ENCODE measurements at regions not wholly inside any gene's neighbourhood (a gene's known extent, or its start where the extent isn't known, plus 50 kb on each side); places are given as distances from the start of the nearest gene placed in this dataset.

GRCh38 chr3:124345845-124346244 lies 353.9 kb upstream of the ROPN1 start:
- peaks cover 0 to 3% (median 0%) of the 10 kb centered on the region in 7 donors for H3K9me3 Mint-ChIP-seq
- Histone ChIP-seq H3K36me3 (replicated peaks in 1 of 2; ENCODE audit: control insufficient read depth in 1 of 2, insufficient read depth in 2 of 2, low read length in 2 of 2) (no peaks in the 10 kb centered on the region), H3K27ac (ENCODE audit: low read depth in 1 of 2, low read length in 2 of 2) (no peak overlapping the region), H3K4me3 (replicated peaks in 1 of 3; ENCODE audit: low read depth in 2 of 3, low read length in 3 of 3) (no peak overlapping the region), H3K9me3 (replicated peaks in 1 of 2; ENCODE audit: control insufficient read depth in 1 of 2, insufficient read depth in 1 of 2, low read length in 2 of 2) (no peaks in the 10 kb centered on the region), H3K9ac (ENCODE audit: insufficient read depth, low read length, poor library complexity, severe bottlenecking) (no peak overlapping the region), H2AFZ (ENCODE audit: insufficient read depth, low read depth, low read length, poor library complexity, severe bottlenecking) (no peak overlapping the region), H3K79me2 (ENCODE audit: insufficient read depth, low read length) (no peaks in the 10 kb centered on the region), H3K4me2 (replicated peaks; ENCODE audit: extremely low read depth, low read length, poor library complexity, severe bottlenecking) (no peak overlapping the region), H3K27me3 (ENCODE audit: control insufficient read depth in 2 of 2, insufficient read depth in 2 of 2, low read length in 2 of 2) (no peaks in the 10 kb centered on the region), H3K4me1 (ENCODE audit: control insufficient read depth in 1 of 2, insufficient read depth in 2 of 2, low read length in 2 of 2) (no peaks in the 10 kb centered on the region), H4K20me1 (ENCODE audit: insufficient read depth, low read length) (no peaks in the 10 kb centered on the region)
- no peak overlapping the region for H3K27ac Mint-ChIP-seq
- WGBS (ENCODE audit: insufficient coverage), result no CpG with 5 or more reads among the region's 2 CpGs
- no peak overlapping the region for H3K4me3 Mint-ChIP-seq
- intact Hi-C loops (cut with micrococcal nuclease), result no loop called here
- TF ChIP-seq, protein P1, sequence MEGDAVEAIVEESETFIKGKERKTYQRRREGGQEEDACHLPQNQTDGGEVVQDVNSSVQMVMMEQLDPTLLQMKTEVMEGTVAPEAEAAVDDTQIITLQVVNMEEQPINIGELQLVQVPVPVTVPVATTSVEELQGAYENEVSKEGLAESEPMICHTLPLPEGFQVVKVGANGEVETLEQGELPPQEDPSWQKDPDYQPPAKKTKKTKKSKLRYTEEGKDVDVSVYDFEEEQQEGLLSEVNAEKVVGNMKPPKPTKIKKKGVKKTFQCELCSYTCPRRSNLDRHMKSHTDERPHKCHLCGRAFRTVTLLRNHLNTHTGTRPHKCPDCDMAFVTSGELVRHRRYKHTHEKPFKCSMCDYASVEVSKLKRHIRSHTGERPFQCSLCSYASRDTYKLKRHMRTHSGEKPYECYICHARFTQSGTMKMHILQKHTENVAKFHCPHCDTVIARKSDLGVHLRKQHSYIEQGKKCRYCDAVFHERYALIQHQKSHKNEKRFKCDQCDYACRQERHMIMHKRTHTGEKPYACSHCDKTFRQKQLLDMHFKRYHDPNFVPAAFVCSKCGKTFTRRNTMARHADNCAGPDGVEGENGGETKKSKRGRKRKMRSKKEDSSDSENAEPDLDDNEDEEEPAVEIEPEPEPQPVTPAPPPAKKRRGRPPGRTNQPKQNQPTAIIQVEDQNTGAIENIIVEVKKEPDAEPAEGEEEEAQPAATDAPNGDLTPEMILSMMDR (IDR thresholded peaks at IDR 0.05), result no peak
- peaks cover 0 to 4% (median 3%) of the 10 kb centered on the region in 3 donors for H3K27me3 Mint-ChIP-seq (ENCODE audit: low read depth in 3 of 3)
- no peak for DNase-seq
- no peaks in the 10 kb centered on the region for H3K4me1 Mint-ChIP-seq
- H3K36me3 Mint-ChIP-seq, result no peaks in the 10 kb centered on the region

DNA sequence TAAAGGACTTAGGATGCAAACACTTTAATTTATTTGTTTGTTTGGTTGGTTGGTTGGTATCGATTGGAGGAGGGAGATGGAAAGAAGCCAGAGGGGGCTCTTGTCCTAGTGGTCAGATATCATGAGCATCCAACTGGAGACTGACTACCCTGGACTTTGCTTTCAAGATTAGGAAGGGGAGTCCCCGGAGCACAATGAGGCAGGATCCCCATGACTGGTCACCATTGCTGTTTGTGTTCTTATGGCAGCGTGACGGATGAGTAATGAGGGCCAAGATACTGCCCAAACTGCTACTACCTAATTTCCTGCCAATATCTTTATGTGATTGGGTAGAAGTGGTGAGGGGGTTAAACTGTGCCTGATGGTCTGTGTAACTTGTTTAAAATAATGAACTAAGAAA lies 354.6 kb upstream of the ROPN1 start:
- Histone ChIP-seq H3K27ac (ENCODE audit: low read depth in 1 of 2, low read length in 2 of 2) (no peak overlapping the region), H3K9me3 (replicated peaks in 1 of 2; ENCODE audit: control insufficient read depth in 1 of 2, insufficient read depth in 1 of 2, low read length in 2 of 2) (no peaks in the 10 kb centered on the region), H3K4me3 (replicated peaks in 1 of 3; ENCODE audit: low read depth in 2 of 3, low read length in 3 of 3) (no peak overlapping the region), H2AFZ (ENCODE audit: insufficient read depth, low read depth, low read length, poor library complexity, severe bottlenecking) (no peak overlapping the region), H3K4me1 (ENCODE audit: control insufficient read depth in 1 of 2, insufficient read depth in 2 of 2, low read length in 2 of 2) (no peaks in the 10 kb centered on the region), H3K9ac (ENCODE audit: insufficient read depth, low read length, poor library complexity, severe bottlenecking) (no peak overlapping the region), H4K20me1 (ENCODE audit: insufficient read depth, low read length) (no peaks in the 10 kb centered on the region), H3K79me2 (ENCODE audit: insufficient read depth, low read length) (no peaks in the 10 kb centered on the region), H3K36me3 (replicated peaks in 1 of 2; ENCODE audit: control insufficient read depth in 1 of 2, insufficient read depth in 2 of 2, low read length in 2 of 2) (no peaks in the 10 kb centered on the region), H3K27me3 (ENCODE audit: control insufficient read depth in 2 of 2, insufficient read depth in 2 of 2, low read length in 2 of 2) (no peaks in the 10 kb centered on the region), H3K4me2 (replicated peaks; ENCODE audit: extremely low read depth, low read length, poor library complexity, severe bottlenecking) (no peak overlapping the region)
- Mint-ChIP-seq H3K27me3 (ENCODE audit: low read depth in 3 of 3) (peaks cover 0 to 6% (median 0%) of the 10 kb centered on the region in 3 donors), H3K4me3 (no peak overlapping the region), H3K27ac (no peak overlapping the region), H3K36me3 (no peaks in the 10 kb centered on the region), H3K9me3 (peaks cover 0 to 3% (median 0%) of the 10 kb centered on the region in 7 donors), H3K4me1 (no peaks in the 10 kb centered on the region)
- DNase-seq, result no peak
- intact Hi-C loops (cut with micrococcal nuclease), result no loop called here
- TF ChIP-seq, protein P1 (IDR thresholded peaks at IDR 0.05), result no peak
- 100% methylated on average over 1 of the region's 4 CpGs for WGBS (ENCODE audit: insufficient coverage)

Data from CD14-positive monocyte (primary cell).